Vagina (tissue), 2 donors: ENCODE measurements at regions not wholly inside any gene's neighbourhood (a gene's known extent, or its start where the extent isn't known, plus 50 kb on each side); places are given as distances from the start of the nearest gene placed in this dataset.

Experiments used
- POLR2A ChIP-seq, 2 donors: fragments of 450-650 bp; IDR thresholded peaks; one replicate each; pipeline ENCODE4 v1.6.1; 2017; ENCODE audit warnings: antibody characterized with exemption in 2 of 2, mild to moderate bottlenecking in 2 of 2, moderate library complexity in 2 of 2
- TF ChIP-seq, protein P1 (sequence below), 3 experiments: fragments of 450-650 bp in 2 of 3; fragments of 200-600 bp in 1 of 3; sonication (generic) in 1 of 3; IDR thresholded peaks; one replicate each; pipeline ENCODE4 v1.5.1; 2017 to 2019; ENCODE audit warnings: antibody characterized with exemption in 3 of 3, mild to moderate bottlenecking in 2 of 3, moderate library complexity in 2 of 3

DNA sequence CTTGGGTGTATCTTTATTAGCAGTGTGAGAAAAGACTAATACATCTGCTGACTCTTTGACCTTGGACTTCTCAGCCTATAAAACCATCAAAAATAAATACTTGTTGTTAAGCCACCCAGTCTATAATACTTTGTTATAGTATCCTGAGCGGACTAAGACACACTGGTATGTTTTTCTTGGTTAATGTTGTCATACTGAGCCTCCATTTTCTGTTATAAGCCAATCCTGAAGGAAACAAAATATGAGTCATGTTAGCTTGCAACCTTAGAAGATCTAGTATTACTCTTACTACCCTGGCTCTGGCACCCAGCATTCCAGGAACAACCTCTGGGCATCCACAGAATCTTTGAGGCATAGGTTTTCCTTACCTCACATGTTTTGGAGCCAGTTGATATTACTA is 307.2 kb downstream of the FRK start:
- TF ChIP-seq, protein P1, sequence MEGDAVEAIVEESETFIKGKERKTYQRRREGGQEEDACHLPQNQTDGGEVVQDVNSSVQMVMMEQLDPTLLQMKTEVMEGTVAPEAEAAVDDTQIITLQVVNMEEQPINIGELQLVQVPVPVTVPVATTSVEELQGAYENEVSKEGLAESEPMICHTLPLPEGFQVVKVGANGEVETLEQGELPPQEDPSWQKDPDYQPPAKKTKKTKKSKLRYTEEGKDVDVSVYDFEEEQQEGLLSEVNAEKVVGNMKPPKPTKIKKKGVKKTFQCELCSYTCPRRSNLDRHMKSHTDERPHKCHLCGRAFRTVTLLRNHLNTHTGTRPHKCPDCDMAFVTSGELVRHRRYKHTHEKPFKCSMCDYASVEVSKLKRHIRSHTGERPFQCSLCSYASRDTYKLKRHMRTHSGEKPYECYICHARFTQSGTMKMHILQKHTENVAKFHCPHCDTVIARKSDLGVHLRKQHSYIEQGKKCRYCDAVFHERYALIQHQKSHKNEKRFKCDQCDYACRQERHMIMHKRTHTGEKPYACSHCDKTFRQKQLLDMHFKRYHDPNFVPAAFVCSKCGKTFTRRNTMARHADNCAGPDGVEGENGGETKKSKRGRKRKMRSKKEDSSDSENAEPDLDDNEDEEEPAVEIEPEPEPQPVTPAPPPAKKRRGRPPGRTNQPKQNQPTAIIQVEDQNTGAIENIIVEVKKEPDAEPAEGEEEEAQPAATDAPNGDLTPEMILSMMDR (IDR thresholded peaks at IDR 0.05) = no peak
- no peak for TF ChIP-seq POLR2A (IDR thresholded peaks at IDR 0.05)
